ENCODE measurements at regions not wholly inside any gene's neighbourhood (a gene's known extent, or its start where the extent isn't known, plus 50 kb on each side); places are given as distances from the start of the nearest gene placed in this dataset.
"Not testable (repeated sequence)": the region's sequence is repeated elsewhere in the genome, so short reads cannot be mapped to it uniquely, and the experiment has no call there.

- no peak for DNase-seq
- in situ Hi-C loops (cut with HindIII; ENCODE audit: low pct_ligation_motif_present, low pct_unique_long_range_greater_than_20kb, low sequenced_read_pairs) = no loop called here
Observed at GRCh38 chr5:5902678-5903646, 475.4 kb downstream of the MED10 start.

- DNase-seq = no peak
- in situ Hi-C loops (cut with HindIII; ENCODE audit: low pct_ligation_motif_present, low pct_unique_long_range_greater_than_20kb, low sequenced_read_pairs) = no loop called here
Observed at GRCh38 chr5:5900350-5900749, 477.9 kb downstream of the ICE1 start.

- DNase-seq = no peak
- in situ Hi-C loops (cut with HindIII; ENCODE audit: low pct_ligation_motif_present, low pct_unique_long_range_greater_than_20kb, low sequenced_read_pairs) = no loop called here
Observed at GRCh38 chr5:5899716-5900115, 477.2 kb downstream of the ICE1 start.

- in situ Hi-C loops (cut with HindIII; ENCODE audit: low pct_ligation_motif_present, low pct_unique_long_range_greater_than_20kb, low sequenced_read_pairs) = no loop called here
- DNase-seq = no peak
Observed at GRCh38 chr5:5888284-5888683, 465.8 kb downstream of the ICE1 start.

GRCh38 chr5:5887833-5888232 lies 465.4 kb downstream of the ICE1 start:
- no peak for DNase-seq
- in situ Hi-C loops (cut with HindIII; ENCODE audit: low pct_ligation_motif_present, low pct_unique_long_range_greater_than_20kb, low sequenced_read_pairs) = no loop called here

GRCh38 chr5:5886812-5887486 lies 464.5 kb downstream of the ICE1 start:
- in situ Hi-C loops (cut with HindIII; ENCODE audit: low pct_ligation_motif_present, low pct_unique_long_range_greater_than_20kb, low sequenced_read_pairs) = no loop called here
- no peak for DNase-seq

DNA sequence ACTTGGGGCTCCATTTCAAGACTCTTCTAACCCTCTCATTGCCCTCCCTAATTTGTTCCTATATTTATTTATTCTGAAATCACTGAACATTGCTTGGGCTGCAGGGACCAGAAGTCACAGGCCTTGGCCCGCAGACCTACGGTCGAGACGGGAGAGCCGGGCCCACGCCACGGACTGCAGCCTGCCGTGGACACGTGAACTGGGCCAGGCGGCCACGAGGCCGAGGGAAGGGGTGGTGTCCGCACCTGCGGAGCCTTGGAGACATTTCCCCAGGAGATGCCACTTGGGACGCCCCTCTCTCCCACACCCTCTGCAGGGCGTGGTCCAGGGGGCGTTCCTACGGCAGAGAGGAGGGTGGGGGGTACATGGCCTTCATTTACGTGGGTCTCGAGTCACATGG lies 463.9 kb downstream of the ICE1 start:
- DNase-seq = no peak

GRCh38 chr5:5885782-5886181 lies 463.3 kb downstream of the ICE1 start:
- no peak for DNase-seq
- in situ Hi-C loops (cut with HindIII; ENCODE audit: low pct_ligation_motif_present, low pct_unique_long_range_greater_than_20kb, low sequenced_read_pairs) = no loop called here

More for the DNA sequence above, 463.9 kb downstream of the ICE1 start:
- in situ Hi-C loops (cut with HindIII; ENCODE audit: low pct_ligation_motif_present, low pct_unique_long_range_greater_than_20kb, low sequenced_read_pairs) = no loop called here

- in situ Hi-C loops (cut with HindIII; ENCODE audit: low pct_ligation_motif_present, low pct_unique_long_range_greater_than_20kb, low sequenced_read_pairs) = no loop called here
- DNase-seq = no peak
Observed at GRCh38 chr5:5884593-5884992, 462.1 kb downstream of the ICE1 start.

- in situ Hi-C loops (cut with HindIII; ENCODE audit: low pct_ligation_motif_present, low pct_unique_long_range_greater_than_20kb, low sequenced_read_pairs) = no loop called here
- DNase-seq = no peak
Observed at GRCh38 chr5:5883562-5883961, 461.1 kb downstream of the ICE1 start.

GRCh38 chr5:5883146-5883545 lies 460.7 kb downstream of the ICE1 start:
- in situ Hi-C loops (cut with HindIII; ENCODE audit: low pct_ligation_motif_present, low pct_unique_long_range_greater_than_20kb, low sequenced_read_pairs) = no loop called here
- DNase-seq = no peak

GRCh38 chr5:5882706-5883105 lies 460.2 kb downstream of the ICE1 start:
- DNase-seq = no peak
- in situ Hi-C loops (cut with HindIII; ENCODE audit: low pct_ligation_motif_present, low pct_unique_long_range_greater_than_20kb, low sequenced_read_pairs) = no loop called here

GRCh38 chr5:5881294-5881693 lies 458.8 kb downstream of the ICE1 start:
- DNase-seq = no peak
- in situ Hi-C loops (cut with HindIII; ENCODE audit: low pct_ligation_motif_present, low pct_unique_long_range_greater_than_20kb, low sequenced_read_pairs) = no loop called here

DNA sequence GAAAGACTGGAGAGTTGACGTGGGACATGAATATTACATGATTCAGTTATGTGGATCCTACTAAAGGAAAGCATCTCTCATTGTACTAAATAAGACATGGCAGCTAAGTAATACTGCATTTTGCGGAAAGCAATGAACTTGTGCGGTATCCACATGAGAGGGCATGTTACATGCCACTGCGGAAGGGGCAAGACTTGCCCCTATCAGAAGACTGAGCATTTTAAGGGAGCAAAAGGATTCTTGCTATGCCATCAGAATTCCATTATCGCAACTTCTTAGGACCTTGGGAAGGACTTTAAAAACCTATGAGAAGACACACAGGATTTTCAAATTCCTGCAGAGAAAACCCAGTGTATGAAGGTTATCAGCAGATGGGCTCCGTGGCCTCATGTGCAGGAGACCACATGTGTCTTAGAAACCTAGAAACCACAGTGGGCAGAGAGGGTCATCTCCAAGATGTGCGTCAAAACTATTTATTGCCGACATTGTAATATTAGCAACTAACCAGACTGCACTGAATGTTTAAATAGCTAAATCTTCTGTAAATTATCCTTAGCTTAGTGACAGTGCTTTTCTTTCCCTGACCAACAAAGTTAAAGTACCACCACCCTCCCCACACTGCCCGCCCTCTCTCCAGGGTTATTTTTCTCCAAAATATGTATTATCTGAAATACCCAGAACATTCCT lies 457.7 kb downstream of the ICE1 start:
- in situ Hi-C loops (cut with HindIII; ENCODE audit: low pct_ligation_motif_present, low pct_unique_long_range_greater_than_20kb, low sequenced_read_pairs) = no loop called here
- no peak for DNase-seq

DNA sequence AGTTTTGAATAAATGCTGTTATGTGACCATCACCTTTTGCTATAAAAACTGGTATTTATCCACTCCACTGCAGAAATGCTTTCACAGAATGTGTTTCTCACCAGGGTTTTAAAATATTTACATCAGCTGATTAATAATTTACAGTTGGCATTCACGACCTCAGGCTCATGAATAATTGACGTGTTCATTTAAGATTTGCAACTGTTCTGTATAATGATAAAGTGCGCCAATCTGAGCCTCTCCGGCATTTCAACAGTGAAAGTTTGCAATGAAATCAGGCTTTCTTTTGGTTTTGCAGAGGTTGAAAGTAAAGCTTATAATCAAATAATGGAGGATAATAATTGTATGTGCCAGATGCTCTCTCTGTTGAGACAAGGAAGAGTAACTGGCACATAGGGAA lies 434.9 kb downstream of the ICE1 start:
- in situ Hi-C loops (cut with HindIII; ENCODE audit: low pct_ligation_motif_present, low pct_unique_long_range_greater_than_20kb, low sequenced_read_pairs) = no loop called here
- no peak for DNase-seq

GRCh38 chr5:5854087-5854486 lies 431.6 kb downstream of the ICE1 start:
- in situ Hi-C loops (cut with HindIII; ENCODE audit: low pct_ligation_motif_present, low pct_unique_long_range_greater_than_20kb, low sequenced_read_pairs) = no loop called here
- DNase-seq = no peak

DNA sequence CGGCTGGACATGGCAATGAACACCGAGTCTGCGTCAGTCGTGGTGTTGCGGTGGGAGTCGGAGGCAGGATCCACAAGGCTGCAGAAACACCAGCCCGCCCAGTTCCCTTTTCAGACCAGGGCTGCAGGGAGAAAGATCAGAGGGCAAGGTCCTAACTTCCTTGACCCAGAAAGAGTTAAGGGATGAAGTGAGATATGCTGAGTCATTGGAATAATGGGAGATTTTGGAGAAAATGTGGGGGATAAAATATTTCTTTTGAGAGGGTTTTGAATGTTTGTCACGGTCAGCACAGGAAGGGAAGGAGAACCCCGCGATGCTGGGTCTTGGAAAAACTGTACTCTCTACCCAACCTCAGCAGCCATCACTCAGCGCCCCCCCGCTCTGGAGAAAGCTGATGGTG lies 416.0 kb downstream of the ICE1 start:
- in situ Hi-C loops (cut with HindIII; ENCODE audit: low pct_ligation_motif_present, low pct_unique_long_range_greater_than_20kb, low sequenced_read_pairs) = no loop called here
- DNase-seq = no peak

- in situ Hi-C loops (cut with HindIII; ENCODE audit: low pct_ligation_motif_present, low pct_unique_long_range_greater_than_20kb, low sequenced_read_pairs); DNase-seq: not testable (repeated sequence)
Observed at GRCh38 chr5:5831622-5832021, 409.1 kb downstream of the ICE1 start.

GRCh38 chr5:5828619-5829018 lies 406.1 kb downstream of the ICE1 start:
- in situ Hi-C loops (cut with HindIII; ENCODE audit: low pct_ligation_motif_present, low pct_unique_long_range_greater_than_20kb, low sequenced_read_pairs) = no loop called here

More at GRCh38 chr5:5828619-5829018, 406.1 kb downstream of the ICE1 start:
- DNase-seq = no peak
